PFSK-1 (cell line): ENCODE measurements at regions not wholly inside any gene's neighbourhood (a gene's known extent, or its start where the extent isn't known, plus 50 kb on each side); places are given as distances from the start of the nearest gene placed in this dataset.

Experiments
- FOXP2 ChIP-seq: optimal IDR thresholded peaks from 2 replicates; pipeline ENCODE3; 2011; ENCODE audit warnings: borderline replicate concordance, control low read depth, inconsistent platforms; ENCODE audit not compliant: insufficient read depth; ENCODE audit errors: extremely low read length, extremely low read depth
- SIN3A ChIP-seq: IDR thresholded peaks from 2 replicates; pipeline ENCODE4 v1.6.1; 2012; ENCODE audit warnings: mild to moderate bottlenecking, low read length, moderate library complexity, borderline replicate concordance; ENCODE audit not compliant: insufficient read depth

DNA sequence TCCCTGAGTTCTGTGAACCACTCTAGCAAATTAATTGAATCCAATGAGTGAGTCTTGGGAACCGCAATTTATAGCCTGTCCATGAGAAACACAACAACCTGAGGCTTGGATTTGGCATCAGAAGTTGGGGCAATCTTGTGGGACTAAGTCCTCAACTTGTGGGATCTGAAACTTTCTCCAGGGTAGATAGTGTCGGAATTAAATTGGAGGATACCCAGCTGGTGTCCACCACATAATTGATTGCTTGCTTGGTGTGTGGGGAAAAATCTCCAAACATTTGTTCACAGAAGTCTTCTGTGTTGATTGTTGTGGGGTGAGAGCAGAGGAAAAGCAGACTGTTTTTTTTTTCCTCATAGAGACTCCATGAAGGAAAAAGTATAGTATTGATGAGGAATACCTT is 320.6 kb upstream of the MEF2C start:
- TF ChIP-seq FOXP2 = no peak
- no peak for TF ChIP-seq SIN3A
